Neural progenitor cell (in vitro differentiated cells): ENCODE measurements at regions not wholly inside any gene's neighbourhood (a gene's known extent, or its start where the extent isn't known, plus 50 kb on each side); places are given as distances from the start of the nearest gene placed in this dataset.

Source experiments
- DNase-seq: peaks from one replicate; pipeline ENCODE4 v3.0.0-alpha.2; 2016; ENCODE audit warnings: low spot score
- H2AFZ ChIP-seq: fragments of 200-600 bp; sonication (generic); replicated peaks from 2 replicates; pipeline ENCODE4 v1.6.1; 2016; ENCODE audit warnings: antibody characterized with exemption
- H3F3A ChIP-seq: fragments of 200-600 bp; sonication (generic); 2 replicates; pipeline ENCODE4 v1.6.1; 2016; ENCODE audit warnings: antibody characterized with exemption, low read depth
- H3K27ac ChIP-seq: fragments of 200-600 bp; sonication (generic); 2 replicates; pipeline ENCODE4 v1.5.1; 2016; ENCODE audit warnings: mild to moderate bottlenecking
- H3K27me3 ChIP-seq: fragments of 200-600 bp; sonication (generic); 2 replicates; pipeline ENCODE4 v1.6.1; 2016; ENCODE audit warnings: mild to moderate bottlenecking, moderate library complexity
- H3K36me3 ChIP-seq: fragments of 200-600 bp; sonication (generic); 2 replicates; pipeline ENCODE4 v1.5.1; 2016
- H3K4me1 ChIP-seq: fragments of 200-600 bp; sonication (generic); 2 replicates; pipeline ENCODE4 v1.6.1; 2016; ENCODE audit warnings: mixed run types
- H3K4me2 ChIP-seq: fragments of 200-600 bp; sonication (generic); 2 replicates; pipeline ENCODE4 v1.6.1; 2016
- H3K4me3 ChIP-seq: fragments of 200-600 bp; sonication (generic); 2 replicates; pipeline ENCODE4 v1.5.1; 2016
- H3K79me2 ChIP-seq: fragments of 200-600 bp; sonication (generic); 2 replicates; pipeline ENCODE4 v1.6.1; 2016; ENCODE audit warnings: low read depth
- H3K9ac ChIP-seq: fragments of 200-600 bp; sonication (generic); 2 replicates; pipeline ENCODE4 v1.6.1; 2016
- H3K9me3 ChIP-seq: fragments of 200-600 bp; sonication (generic); 2 replicates; pipeline ENCODE4 v1.5.1; 2016; ENCODE audit warnings: low read depth
- H4K20me1 ChIP-seq: fragments of 200-600 bp; sonication (generic); 2 replicates; pipeline ENCODE4 v1.6.1; 2016; ENCODE audit warnings: low read depth
- H3K27ac Mint-ChIP-seq: 3 replicates; pipeline ENCODE4 v1.8.0; 2021; ENCODE audit warnings: mixed read lengths
- H3K27me3 Mint-ChIP-seq: 2 replicates; pipeline ENCODE4 v1.8.0; 2022; ENCODE audit warnings: low read depth, mild to moderate bottlenecking, inconsistent platforms, moderate library complexity, mixed read lengths; ENCODE audit not compliant: insufficient read depth
- H3K36me3 Mint-ChIP-seq: 3 replicates; pipeline ENCODE4 v1.8.0; 2021; ENCODE audit warnings: mixed read lengths
- H3K4me1 Mint-ChIP-seq: 3 replicates; pipeline ENCODE4 v1.8.0; 2021; ENCODE audit warnings: mixed read lengths
- H3K4me3 Mint-ChIP-seq: 3 replicates; pipeline ENCODE4 v1.8.0; 2021; ENCODE audit warnings: mild to moderate bottlenecking, moderate library complexity, mixed read lengths
- H3K9me3 Mint-ChIP-seq: 3 replicates; pipeline ENCODE4 v1.8.0; 2020; ENCODE audit warnings: mixed read lengths
- EZH2 ChIP-seq: fragments of 200-600 bp; sonication (generic); IDR thresholded peaks from 2 replicates; pipeline ENCODE4 v1.6.1; 2017; ENCODE audit warnings: antibody characterized with exemption, mild to moderate bottlenecking, moderate library complexity
- EZH2phosphoT487 ChIP-seq: fragments of 200-600 bp; sonication (generic); IDR thresholded peaks from 2 replicates; pipeline ENCODE4 v1.6.1; 2017; ENCODE audit warnings: antibody characterized with exemption
- TF ChIP-seq, protein P1 (sequence below): fragments of 200-600 bp; sonication (generic); IDR thresholded peaks from 2 replicates; pipeline ENCODE4 v1.5.1; 2017; ENCODE audit warnings: antibody characterized with exemption, mild to moderate bottlenecking

DNA sequence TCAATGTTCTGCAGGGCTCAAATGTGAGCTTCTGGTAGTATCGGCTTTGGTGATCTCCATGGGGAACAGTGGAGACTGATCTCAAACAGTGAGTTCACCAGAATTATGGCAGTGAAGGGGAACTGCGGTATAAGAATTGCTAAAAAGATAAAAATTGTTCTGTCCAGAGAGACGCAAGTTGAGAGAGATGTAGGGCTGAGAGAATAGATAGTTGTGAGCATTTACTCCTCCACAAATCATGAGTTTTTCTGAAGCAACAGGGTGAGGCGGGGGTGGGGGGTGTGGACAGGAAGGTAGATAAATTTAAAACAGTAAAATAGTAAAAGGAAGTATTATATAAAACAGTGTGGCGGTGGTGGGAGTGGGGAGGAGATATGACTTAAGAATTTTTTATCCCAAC is 98.6 kb upstream of the NEDD9 start:
- TF ChIP-seq, protein P1, sequence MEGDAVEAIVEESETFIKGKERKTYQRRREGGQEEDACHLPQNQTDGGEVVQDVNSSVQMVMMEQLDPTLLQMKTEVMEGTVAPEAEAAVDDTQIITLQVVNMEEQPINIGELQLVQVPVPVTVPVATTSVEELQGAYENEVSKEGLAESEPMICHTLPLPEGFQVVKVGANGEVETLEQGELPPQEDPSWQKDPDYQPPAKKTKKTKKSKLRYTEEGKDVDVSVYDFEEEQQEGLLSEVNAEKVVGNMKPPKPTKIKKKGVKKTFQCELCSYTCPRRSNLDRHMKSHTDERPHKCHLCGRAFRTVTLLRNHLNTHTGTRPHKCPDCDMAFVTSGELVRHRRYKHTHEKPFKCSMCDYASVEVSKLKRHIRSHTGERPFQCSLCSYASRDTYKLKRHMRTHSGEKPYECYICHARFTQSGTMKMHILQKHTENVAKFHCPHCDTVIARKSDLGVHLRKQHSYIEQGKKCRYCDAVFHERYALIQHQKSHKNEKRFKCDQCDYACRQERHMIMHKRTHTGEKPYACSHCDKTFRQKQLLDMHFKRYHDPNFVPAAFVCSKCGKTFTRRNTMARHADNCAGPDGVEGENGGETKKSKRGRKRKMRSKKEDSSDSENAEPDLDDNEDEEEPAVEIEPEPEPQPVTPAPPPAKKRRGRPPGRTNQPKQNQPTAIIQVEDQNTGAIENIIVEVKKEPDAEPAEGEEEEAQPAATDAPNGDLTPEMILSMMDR, result no peak
- H3K36me3 ChIP-seq, result no peaks in the 10 kb centered on the region
- no peaks in the 10 kb centered on the region for H3K79me2 ChIP-seq
- no peak overlapping the region for H2AFZ ChIP-seq
- Mint-ChIP-seq H3K4me1 (no peaks in the 10 kb centered on the region), H3K27me3 (peaks cover 5% of the 10 kb centered on the region), H3K27ac (no peak overlapping the region), H3K9me3 (no peaks in the 10 kb centered on the region), H3K4me3 (no peak overlapping the region), H3K36me3 (peaks cover 2% of the 10 kb centered on the region)
- no peaks in the 10 kb centered on the region for H3F3A ChIP-seq
- H3K9me3 ChIP-seq, result no peaks in the 10 kb centered on the region
- H3K4me3 ChIP-seq, result no peak overlapping the region
- no peak overlapping the region for H3K4me2 ChIP-seq
- no peak for DNase-seq
- no peak overlapping the region for H3K9ac ChIP-seq
- H3K4me1 ChIP-seq, result no peaks in the 10 kb centered on the region
- H3K27me3 ChIP-seq, result no peaks in the 10 kb centered on the region
- H3K27ac ChIP-seq, result no peak overlapping the region
- no peaks in the 10 kb centered on the region for H4K20me1 ChIP-seq

DNA sequence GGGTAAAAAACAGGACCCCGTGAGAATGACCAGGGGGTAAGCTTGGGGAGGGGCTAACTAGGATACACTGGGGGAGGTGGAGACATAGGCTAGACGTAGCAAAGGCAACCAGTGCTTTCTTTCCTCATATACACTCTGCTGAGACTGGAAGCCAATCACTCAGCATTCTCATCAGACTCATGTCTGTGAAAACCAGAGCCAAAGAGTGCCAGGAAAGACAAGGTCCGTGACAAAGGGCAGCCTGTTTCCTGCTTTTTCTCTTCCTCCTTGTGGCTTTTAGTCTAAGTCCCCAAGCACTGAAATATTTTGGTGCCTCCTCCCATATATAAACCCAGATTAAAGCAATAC is 97.9 kb upstream of the NEDD9 start:
- Histone ChIP-seq H3K4me3 (no peak overlapping the region), H3K27me3 (no peaks in the 10 kb centered on the region), H3K9ac (no peak overlapping the region), H4K20me1 (no peaks in the 10 kb centered on the region), H3K9me3 (no peaks in the 10 kb centered on the region), H2AFZ (no peak overlapping the region), H3K36me3 (no peaks in the 10 kb centered on the region), H3K27ac (no peak overlapping the region), H3K79me2 (no peaks in the 10 kb centered on the region), H3K4me2 (no peak overlapping the region), H3K4me1 (no peaks in the 10 kb centered on the region), H3F3A (no peaks in the 10 kb centered on the region)
- H3K36me3 Mint-ChIP-seq, result peaks cover under 1% of the 10 kb centered on the region
- TF ChIP-seq EZH2phosphoT487 (no peak), EZH2 (no peak)
- TF ChIP-seq, protein P1, result no peak
- no peak overlapping the region for H3K4me3 Mint-ChIP-seq
- H3K9me3 Mint-ChIP-seq, result no peaks in the 10 kb centered on the region
- H3K27ac Mint-ChIP-seq, result no peak overlapping the region
- no peaks in the 10 kb centered on the region for H3K4me1 Mint-ChIP-seq
- DNase-seq, result no peak
- H3K27me3 Mint-ChIP-seq, result peaks cover 5% of the 10 kb centered on the region

DNA sequence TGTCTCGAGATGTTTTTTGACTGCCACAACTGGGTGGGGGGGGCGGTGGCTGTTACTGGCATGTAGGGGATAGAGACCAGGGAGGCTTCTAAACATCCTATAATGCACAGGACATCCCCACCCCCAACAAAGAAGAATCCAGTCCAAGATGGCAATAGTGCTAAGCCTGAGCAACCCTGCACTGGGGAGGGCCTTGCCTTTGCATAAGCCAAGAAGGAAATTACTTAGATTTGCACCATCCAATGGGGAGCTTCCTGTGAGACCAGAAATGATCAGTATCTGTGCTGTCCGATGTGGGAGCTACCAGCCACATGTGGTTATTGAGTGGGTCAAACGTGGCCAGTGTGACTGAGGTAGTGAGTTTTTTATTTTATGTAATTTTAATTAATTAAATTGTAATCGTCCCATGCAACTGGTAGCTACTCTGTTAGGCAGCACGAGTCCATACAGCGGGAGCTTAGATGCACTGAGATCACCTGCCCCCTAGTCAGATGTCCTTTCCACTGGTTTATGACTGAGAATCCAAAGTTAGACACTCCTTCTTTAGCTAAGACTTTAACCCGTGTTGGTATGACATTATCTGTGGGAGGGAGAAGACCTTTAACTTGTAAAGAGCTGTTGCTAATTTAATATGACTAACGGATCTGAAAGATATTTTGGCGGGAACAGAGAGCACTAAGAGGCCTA is 97.4 kb upstream of the NEDD9 start:
- no peaks in the 10 kb centered on the region for H3K79me2 ChIP-seq
- no peaks in the 10 kb centered on the region for H3K36me3 ChIP-seq
- H3K4me2 ChIP-seq, result no peak overlapping the region
- H3F3A ChIP-seq, result no peaks in the 10 kb centered on the region
- TF ChIP-seq, protein P1, result no peak
- TF ChIP-seq EZH2 (no peak), EZH2phosphoT487 (no peak)
- H3K9me3 ChIP-seq, result no peaks in the 10 kb centered on the region
- DNase-seq, result no peak
- no peaks in the 10 kb centered on the region for H3K4me1 ChIP-seq
- no peaks in the 10 kb centered on the region for H3K36me3 Mint-ChIP-seq
- no peaks in the 10 kb centered on the region for H3K9me3 Mint-ChIP-seq
- H3K4me1 Mint-ChIP-seq, result peaks cover under 1% of the 10 kb centered on the region
- no peaks in the 10 kb centered on the region for H3K27me3 ChIP-seq
- H4K20me1 ChIP-seq, result no peaks in the 10 kb centered on the region
- no peak overlapping the region for H2AFZ ChIP-seq
- peaks cover 5% of the 10 kb centered on the region for H3K27me3 Mint-ChIP-seq
- no peak overlapping the region for H3K9ac ChIP-seq
- no peak overlapping the region for H3K4me3 ChIP-seq
- no peak overlapping the region for H3K27ac Mint-ChIP-seq
- no peak overlapping the region for H3K27ac ChIP-seq
- no peak overlapping the region for H3K4me3 Mint-ChIP-seq
